Cardiac muscle cell (in vitro differentiated cells and primary cell): ENCODE measurements at regions not wholly inside any gene's neighbourhood (a gene's known extent, or its start where the extent isn't known, plus 50 kb on each side); places are given as distances from the start of the nearest gene placed in this dataset.

Source experiments
- DNase-seq, 2 donors: peaks; one replicate each; pipeline versions ENCODE4 v3.0.0 to v3.0.0-alpha.2; 2010 to 2017; ENCODE audit warnings: low read depth in 1 of 2, low spot score in 1 of 2
- H3K27ac ChIP-seq: fragments of 200-600 bp; sonication (generic); 2 replicates; pipeline ENCODE4 v1.5.1; 2016
- H3K27me3 ChIP-seq: fragments of 200-600 bp; sonication (generic); 2 replicates; pipeline ENCODE4 v1.6.0; 2016; ENCODE audit warnings: control low read depth
- H3K36me3 ChIP-seq: fragments of 200-600 bp; sonication (generic); 2 replicates; pipeline ENCODE4 v1.5.1; 2016; ENCODE audit warnings: control low read depth
- H3K4me1 ChIP-seq: fragments of 200-600 bp; sonication (generic); 2 replicates; pipeline ENCODE4 v1.8.1; 2017; ENCODE audit warnings: low read depth, mild to moderate bottlenecking, mixed run types
- H3K4me3 ChIP-seq: fragments of 200-600 bp; sonication (generic); 2 replicates; pipeline ENCODE4 v1.5.1; 2016; ENCODE audit warnings: mild to moderate bottlenecking
- H3K9me3 ChIP-seq: fragments of 200-600 bp; sonication (generic); 2 replicates; pipeline ENCODE4 v1.5.1; 2017; ENCODE audit warnings: low read depth, mild to moderate bottlenecking, control low read depth
- TF ChIP-seq, protein P1 (sequence below): IDR thresholded peaks from 2 replicates; pipeline ENCODE4 v1.5.1; 2012; ENCODE audit warnings: low read depth, mild to moderate bottlenecking, low read length

GRCh38 chr2:181122601-181123000 lies 142.2 kb downstream of the UBE2E3 start:
- TF ChIP-seq, protein P1, sequence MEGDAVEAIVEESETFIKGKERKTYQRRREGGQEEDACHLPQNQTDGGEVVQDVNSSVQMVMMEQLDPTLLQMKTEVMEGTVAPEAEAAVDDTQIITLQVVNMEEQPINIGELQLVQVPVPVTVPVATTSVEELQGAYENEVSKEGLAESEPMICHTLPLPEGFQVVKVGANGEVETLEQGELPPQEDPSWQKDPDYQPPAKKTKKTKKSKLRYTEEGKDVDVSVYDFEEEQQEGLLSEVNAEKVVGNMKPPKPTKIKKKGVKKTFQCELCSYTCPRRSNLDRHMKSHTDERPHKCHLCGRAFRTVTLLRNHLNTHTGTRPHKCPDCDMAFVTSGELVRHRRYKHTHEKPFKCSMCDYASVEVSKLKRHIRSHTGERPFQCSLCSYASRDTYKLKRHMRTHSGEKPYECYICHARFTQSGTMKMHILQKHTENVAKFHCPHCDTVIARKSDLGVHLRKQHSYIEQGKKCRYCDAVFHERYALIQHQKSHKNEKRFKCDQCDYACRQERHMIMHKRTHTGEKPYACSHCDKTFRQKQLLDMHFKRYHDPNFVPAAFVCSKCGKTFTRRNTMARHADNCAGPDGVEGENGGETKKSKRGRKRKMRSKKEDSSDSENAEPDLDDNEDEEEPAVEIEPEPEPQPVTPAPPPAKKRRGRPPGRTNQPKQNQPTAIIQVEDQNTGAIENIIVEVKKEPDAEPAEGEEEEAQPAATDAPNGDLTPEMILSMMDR, result no peak
- Histone ChIP-seq H3K27me3 (no peaks in the 10 kb centered on the region), H3K27ac (no peak overlapping the region)

GRCh38 chr2:181123798-181124231 lies 143.4 kb downstream of the UBE2E3 start:
- no peak overlapping the region for H3K27ac ChIP-seq
- no peaks in the 10 kb centered on the region for H3K27me3 ChIP-seq
- H3K4me3 ChIP-seq, result no peak overlapping the region
- H3K4me1 ChIP-seq, result no peaks in the 10 kb centered on the region
- DNase-seq, result peak in 1 of 2 donors; percentile 36
- H3K9me3 ChIP-seq, result no peaks in the 10 kb centered on the region
- H3K36me3 ChIP-seq, result no peaks in the 10 kb centered on the region
- TF ChIP-seq, protein P1, result no peak

More at GRCh38 chr2:181122601-181123000, 142.2 kb downstream of the UBE2E3 start:
- H3K4me1 ChIP-seq, result no peaks in the 10 kb centered on the region
- no peaks in the 10 kb centered on the region for H3K9me3 ChIP-seq
- DNase-seq, result no peak
- no peak overlapping the region for H3K4me3 ChIP-seq
- H3K36me3 ChIP-seq, result no peaks in the 10 kb centered on the region

GRCh38 chr2:181124497-181124896 lies 144.1 kb downstream of the UBE2E3 start:
- H3K9me3 ChIP-seq, result no peaks in the 10 kb centered on the region
- DNase-seq, result peak in 1 of 2 donors; percentile 64
- no peak overlapping the region for H3K4me3 ChIP-seq
- no peaks in the 10 kb centered on the region for H3K36me3 ChIP-seq
- no peak overlapping the region for H3K27ac ChIP-seq
- TF ChIP-seq, protein P1, result no peak
- no peaks in the 10 kb centered on the region for H3K27me3 ChIP-seq
- no peaks in the 10 kb centered on the region for H3K4me1 ChIP-seq

DNA sequence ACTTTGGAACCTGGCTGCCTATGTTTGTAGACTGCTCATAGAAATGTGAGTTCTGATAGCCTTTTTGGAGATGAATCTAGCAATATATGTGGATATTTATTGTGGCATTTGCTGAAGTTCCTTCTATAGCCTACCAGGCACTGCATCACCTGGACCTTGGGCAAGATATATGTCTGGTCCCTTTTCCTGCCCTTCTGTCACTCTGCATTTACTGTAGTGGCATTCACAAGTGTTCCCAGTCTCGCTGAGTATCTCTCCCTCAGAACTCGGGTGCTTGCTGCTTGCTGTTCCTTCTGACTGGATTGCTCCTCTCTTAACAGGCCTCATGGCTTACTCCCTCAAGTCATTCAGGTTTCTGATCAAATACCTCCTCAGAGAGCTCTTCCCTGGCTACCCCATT lies 145.0 kb downstream of the UBE2E3 start:
- Histone ChIP-seq H3K27ac (no peak overlapping the region), H3K4me1 (no peaks in the 10 kb centered on the region), H3K4me3 (no peak overlapping the region), H3K27me3 (no peaks in the 10 kb centered on the region), H3K36me3 (no peaks in the 10 kb centered on the region), H3K9me3 (no peaks in the 10 kb centered on the region)
- TF ChIP-seq, protein P1, result no peak
- DNase-seq, result no peak

- no peaks in the 10 kb centered on the region for H3K36me3 ChIP-seq
- no peak overlapping the region for H3K27ac ChIP-seq
- no peak for DNase-seq
- H3K9me3 ChIP-seq, result no peaks in the 10 kb centered on the region
- H3K27me3 ChIP-seq, result no peaks in the 10 kb centered on the region
- no peaks in the 10 kb centered on the region for H3K4me1 ChIP-seq
- TF ChIP-seq, protein P1, result no peak
- no peak overlapping the region for H3K4me3 ChIP-seq
These were observed 146.0 kb downstream of the UBE2E3 start for GRCh38 chr2:181126311-181126868.
